GM21360 (cell line): ENCODE measurements at regions not wholly inside any gene's neighbourhood (a gene's known extent, or its start where the extent isn't known, plus 50 kb on each side); places are given as distances from the start of the nearest gene placed in this dataset.
"Not testable (repeated sequence)": the region's sequence is repeated elsewhere in the genome, so short reads cannot be mapped to it uniquely, and the experiment has no call there.

Experiments
- ATAC-seq: cut with Tn5 transposase; IDR thresholded peaks from one replicate; pipeline ENCODE4 v1.9.1; 2021; ENCODE audit warnings: mild to moderate bottlenecking, moderate library complexity; ENCODE audit not compliant: unreplicated experiment

- ATAC-seq, result no peak
Observed at GRCh38 chr9:15113288-15113687, 193.7 kb downstream of the TTC39B start.

DNA sequence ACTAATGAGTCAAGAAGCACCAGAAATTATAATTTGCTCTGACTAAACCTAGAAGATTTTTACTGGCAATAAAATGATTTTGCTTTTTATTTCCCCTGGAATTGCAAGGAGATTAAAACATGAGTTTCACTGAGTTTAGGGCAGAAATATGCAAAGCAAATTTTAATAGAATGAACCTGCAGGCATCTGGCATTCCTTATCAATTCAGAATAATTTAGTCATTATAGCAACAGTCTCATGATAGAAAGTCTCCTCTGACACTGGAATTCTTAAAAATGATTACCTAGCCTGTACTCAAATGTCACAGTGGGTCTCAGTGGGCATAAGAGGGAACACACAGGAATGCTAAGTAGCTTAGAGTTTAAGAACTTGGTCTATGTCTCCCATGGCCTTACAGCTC is 195.9 kb downstream of the TTC39B start:
- ATAC-seq, result no peak

- peak; percentile 91 for ATAC-seq
Observed at GRCh38 chr9:15104826-15105420, 194.7 kb upstream of the FREM1 start.

GRCh38 chr9:15103290-15103689 is 193.1 kb upstream of the FREM1 start:
- ATAC-seq, result no peak

DNA sequence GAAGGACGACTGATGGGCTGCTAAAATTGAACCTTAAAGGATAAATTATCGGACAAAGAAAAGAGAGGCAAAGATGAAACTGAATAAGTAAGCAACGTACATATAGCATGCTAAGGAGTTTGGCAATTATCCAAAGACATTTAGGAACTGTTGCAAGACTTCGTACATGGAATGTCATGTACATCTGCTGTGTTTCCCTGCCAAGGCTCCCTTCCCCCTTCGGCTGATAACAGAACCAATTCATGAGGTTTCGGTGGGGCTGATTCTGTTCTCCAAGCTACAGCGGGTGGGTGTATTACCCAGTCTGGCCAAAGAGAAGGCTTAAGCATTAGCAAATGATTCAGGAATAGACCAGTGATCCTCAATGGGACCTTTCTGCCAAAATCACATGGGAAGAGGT is 190.9 kb upstream of the FREM1 start:
- ATAC-seq, result no peak

- no peak for ATAC-seq
Observed at GRCh38 chr9:15100571-15100970, 190.3 kb upstream of the FREM1 start.

GRCh38 chr9:15096972-15097371 is 186.7 kb upstream of the FREM1 start:
- ATAC-seq, result no peak

GRCh38 chr9:15086778-15087324 is 176.6 kb upstream of the FREM1 start:
- no peak for ATAC-seq

- no peak for ATAC-seq
Observed at GRCh38 chr9:15086156-15086763, 176.0 kb upstream of the FREM1 start.

- ATAC-seq, result no peak
Observed at GRCh38 chr9:15081021-15081753, 171.0 kb upstream of the FREM1 start.

GRCh38 chr9:15080401-15080800 is 170.2 kb upstream of the FREM1 start:
- no peak for ATAC-seq

DNA sequence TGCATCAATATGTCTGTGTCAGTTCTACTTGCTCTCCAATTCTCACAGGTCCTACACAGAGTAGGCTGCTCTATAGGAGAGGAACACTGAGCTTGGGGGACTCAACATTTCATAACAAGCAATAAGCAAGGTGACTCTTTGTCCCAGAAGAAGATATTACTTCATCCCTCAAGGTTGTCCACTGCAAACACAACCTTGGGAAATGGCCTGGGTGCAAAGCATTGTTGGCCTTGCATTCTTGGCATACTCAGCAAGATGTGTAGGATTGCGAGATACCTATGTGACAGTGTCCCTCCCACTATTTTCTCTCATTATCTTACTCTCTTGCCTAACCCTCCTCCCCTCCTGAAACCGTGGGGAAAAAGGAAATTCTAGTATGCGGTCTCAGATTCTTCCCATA is 169.8 kb upstream of the FREM1 start:
- no peak for ATAC-seq

GRCh38 chr9:15077946-15078729 is 167.9 kb upstream of the FREM1 start:
- ATAC-seq, result no peak

- no peak for ATAC-seq
Observed at GRCh38 chr9:15073620-15074019, 163.4 kb upstream of the FREM1 start.

DNA sequence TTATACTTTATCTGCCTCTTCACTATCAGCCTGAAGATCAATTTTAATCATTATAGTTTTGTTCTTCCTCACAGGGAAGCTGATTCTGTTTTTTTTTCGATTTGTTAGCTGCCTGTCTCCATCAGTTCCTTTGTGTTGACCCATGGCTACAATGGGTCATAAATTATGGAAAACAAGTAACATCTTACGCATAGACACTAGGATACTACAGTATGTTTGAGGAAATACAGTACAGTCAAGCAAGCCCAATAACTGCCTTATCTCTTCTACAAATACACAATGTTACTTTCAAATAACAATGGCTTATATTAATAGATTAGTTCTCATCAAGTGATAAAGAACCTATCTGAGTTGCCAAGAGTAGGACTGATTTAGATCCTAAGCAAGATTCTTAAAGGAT is 160.5 kb upstream of the FREM1 start:
- no peak for ATAC-seq

GRCh38 chr9:15069106-15069505 is 158.9 kb upstream of the FREM1 start:
- no peak for ATAC-seq

GRCh38 chr9:15068261-15068660 is 158.0 kb upstream of the FREM1 start:
- ATAC-seq, result no peak

DNA sequence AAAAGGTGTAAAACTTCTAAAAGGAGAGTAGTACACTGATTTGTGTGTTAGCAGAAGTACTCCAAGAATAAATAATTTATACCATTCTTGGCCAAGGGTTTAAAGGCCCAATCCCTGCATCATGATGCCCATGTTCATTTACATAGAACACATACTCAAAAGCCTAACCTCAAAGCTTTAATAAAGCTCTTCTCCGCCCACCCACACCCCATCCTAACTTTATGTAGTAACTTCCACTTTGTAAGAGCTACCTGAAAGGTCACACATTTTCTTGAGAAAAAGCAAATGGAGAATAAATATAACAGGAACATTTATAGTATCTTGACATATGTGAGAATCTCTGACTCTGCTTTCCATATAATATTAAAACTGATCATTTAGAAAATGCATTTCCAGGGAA is 148.8 kb upstream of the FREM1 start:
- ATAC-seq, result no peak

DNA sequence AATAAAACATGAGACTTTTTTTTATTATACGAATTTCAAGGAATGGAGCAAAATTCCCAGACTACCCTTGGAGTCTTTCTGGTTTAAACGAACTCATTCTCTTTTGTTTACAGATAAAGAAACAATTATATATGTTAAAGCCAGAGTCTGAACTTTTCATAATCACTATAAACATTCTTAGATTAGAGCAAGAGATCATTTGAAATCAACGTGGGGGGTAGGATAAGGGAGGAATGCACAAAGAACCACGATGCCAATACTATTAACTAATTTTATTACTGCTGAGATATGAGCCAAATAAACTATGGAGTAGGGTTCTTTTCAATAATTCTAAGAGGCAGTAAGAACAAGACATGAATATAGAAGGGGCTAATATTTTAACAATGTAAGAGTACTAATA is 148.0 kb upstream of the FREM1 start:
- ATAC-seq, result no peak

GRCh38 chr9:15055284-15055683 is 145.1 kb upstream of the FREM1 start:
- ATAC-seq, result not testable (repeated sequence)

DNA sequence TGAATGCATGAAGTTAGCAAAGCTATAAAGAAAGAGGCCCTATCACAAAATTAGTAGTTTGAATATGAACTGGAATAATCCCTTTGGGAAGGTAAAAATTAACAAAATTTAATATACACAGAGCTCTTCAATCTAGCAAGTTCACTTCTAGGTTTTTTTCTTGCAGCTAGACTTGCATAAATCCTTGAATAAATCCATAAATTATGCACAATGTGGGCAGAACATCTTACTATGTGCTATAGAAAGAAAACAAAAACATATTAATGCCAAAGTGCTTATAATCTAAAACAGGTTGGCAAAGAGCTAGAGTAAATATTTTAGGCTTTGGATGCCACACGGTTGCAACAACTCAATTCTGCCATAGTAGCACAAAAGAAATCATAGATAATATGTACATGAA is 138.5 kb upstream of the FREM1 start:
- ATAC-seq, result no peak
